SK-N-SH treated with all-trans-retinoic acid at 6 μM for 48 hours (cell line): ENCODE measurements at regions not wholly inside any gene's neighbourhood (a gene's known extent, or its start where the extent isn't known, plus 50 kb on each side); places are given as distances from the start of the nearest gene placed in this dataset.

ENCODE experiments used
- CREB5 ChIP-seq: fragments of 250-450 bp; sonication (Bioruptor Pico); IDR thresholded peaks from 2 replicates; pipeline ENCODE4 v1.5.1; 2020; ENCODE audit warnings: low read depth, mild to moderate bottlenecking, moderate library complexity
- ISL1 ChIP-seq: fragments of 250-450 bp; sonication (Bioruptor Pico); IDR thresholded peaks from 2 replicates; pipeline ENCODE4 v2.1.2; 2022; ENCODE audit warnings: mild to moderate bottlenecking, moderate library complexity
- OSR1 ChIP-seq: fragments of 250-450 bp; sonication (Bioruptor Pico); IDR thresholded peaks from 2 replicates; pipeline ENCODE4 v1.8.0; 2022; ENCODE audit warnings: moderate library complexity, mild to moderate bottlenecking, inconsistent platforms
- RARB ChIP-seq: fragments of 250-450 bp; sonication (Bioruptor Pico); IDR thresholded peaks from 2 replicates; pipeline ENCODE4 v1.8.0; 2021; ENCODE audit warnings: mild to moderate bottlenecking, moderate library complexity
- TSHZ2 ChIP-seq: fragments of 250-450 bp; sonication (Bioruptor Pico); IDR thresholded peaks from 2 replicates; pipeline ENCODE4 v1.5.0; 2020; ENCODE audit warnings: mild to moderate bottlenecking, moderate library complexity
- ZC3H10 ChIP-seq: fragments of 250-450 bp; sonication (Bioruptor Pico); IDR thresholded peaks from 2 replicates; pipeline ENCODE4 v1.5.1; 2021; ENCODE audit warnings: mild to moderate bottlenecking, moderate library complexity
- ZNF8 ChIP-seq: fragments of 450-650 bp; formaldehyde crosslinking; IDR thresholded peaks from 2 replicates; pipeline ENCODE4 v1.5.0; 2020; ENCODE audit warnings: mild to moderate bottlenecking, moderate library complexity

- TF ChIP-seq ISL1 (CRISPR knock-in tag) = no peak
- TF ChIP-seq CREB5 (CRISPR knock-in tag) = no peak
- no peak for TF ChIP-seq RARB (CRISPR knock-in tag)
- no peak for TF ChIP-seq OSR1 (CRISPR knock-in tag)
- no peak for TF ChIP-seq TSHZ2 (CRISPR knock-in tag)
- TF ChIP-seq ZC3H10 (CRISPR knock-in tag) = no peak
- no peak for TF ChIP-seq ZNF8 (CRISPR knock-in tag)
These were observed 521.1 kb upstream of the ANKRD30A start for GRCh38 chr10:36604316-36604715.
